LNCaP clone FGC (cell line): ENCODE measurements at regions not wholly inside any gene's neighbourhood (a gene's known extent, or its start where the extent isn't known, plus 50 kb on each side); places are given as distances from the start of the nearest gene placed in this dataset.

Source experiments
- DNase-seq: peaks from one replicate; pipeline ENCODE4 v3.0.0-alpha.2; 2011; ENCODE audit warnings: low read depth
- H3K4me3 ChIP-seq: 2 replicates; pipeline ENCODE4 v1.5.1; 2011; ENCODE audit warnings: mild to moderate bottlenecking, low read depth, low read length, control low read depth
- TF ChIP-seq, protein P1 (sequence below): IDR thresholded peaks from 2 replicates; pipeline ENCODE4 v1.5.1; 2012; ENCODE audit warnings: mild to moderate bottlenecking; ENCODE audit not compliant: control insufficient read depth, insufficient read depth; ENCODE audit errors: extremely low read depth

DNA sequence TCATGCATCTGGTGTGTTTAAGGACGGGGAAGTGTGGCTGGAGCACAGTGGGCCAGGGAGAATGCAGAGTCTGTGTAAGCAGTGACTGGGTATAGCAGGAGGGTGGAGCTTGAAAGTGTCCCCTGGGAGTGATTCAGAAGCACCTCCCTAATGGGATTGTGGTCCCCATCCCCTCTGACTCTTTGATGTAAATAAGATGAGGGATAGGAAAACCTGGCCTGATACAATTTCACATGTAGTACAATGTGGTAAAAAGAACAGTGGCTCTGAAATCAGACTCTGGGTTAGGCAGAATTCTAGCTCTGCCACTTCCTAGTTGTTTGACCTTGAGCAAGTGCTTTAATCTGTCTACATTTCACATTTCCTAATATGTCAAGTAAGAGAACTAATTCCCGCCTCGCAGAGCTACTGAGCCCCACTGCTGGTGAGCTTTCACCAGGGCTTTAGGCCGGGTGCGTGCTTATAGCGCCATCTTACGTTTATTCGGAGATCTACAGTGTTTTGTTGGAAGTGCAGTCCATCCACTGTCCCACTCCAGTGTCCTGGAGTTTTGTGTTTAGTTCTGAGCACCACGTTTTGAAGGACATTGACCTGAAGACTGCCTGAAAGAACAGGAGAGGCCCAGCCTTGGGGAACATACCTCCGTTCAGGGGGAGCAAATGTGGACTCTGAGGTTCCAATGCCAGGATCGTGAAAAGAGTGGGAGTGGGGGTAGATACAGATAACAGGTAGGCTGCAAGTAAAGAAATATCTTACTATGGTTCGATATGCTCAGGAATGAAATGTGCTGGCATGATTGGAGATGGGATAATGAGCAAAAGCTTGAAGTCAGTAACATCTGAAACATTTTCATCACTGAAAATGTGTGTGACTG, 51.2 kb upstream of the TESK1 start:
- no peak overlapping the region for H3K4me3 ChIP-seq
- DNase-seq: no peak
- TF ChIP-seq, protein P1, sequence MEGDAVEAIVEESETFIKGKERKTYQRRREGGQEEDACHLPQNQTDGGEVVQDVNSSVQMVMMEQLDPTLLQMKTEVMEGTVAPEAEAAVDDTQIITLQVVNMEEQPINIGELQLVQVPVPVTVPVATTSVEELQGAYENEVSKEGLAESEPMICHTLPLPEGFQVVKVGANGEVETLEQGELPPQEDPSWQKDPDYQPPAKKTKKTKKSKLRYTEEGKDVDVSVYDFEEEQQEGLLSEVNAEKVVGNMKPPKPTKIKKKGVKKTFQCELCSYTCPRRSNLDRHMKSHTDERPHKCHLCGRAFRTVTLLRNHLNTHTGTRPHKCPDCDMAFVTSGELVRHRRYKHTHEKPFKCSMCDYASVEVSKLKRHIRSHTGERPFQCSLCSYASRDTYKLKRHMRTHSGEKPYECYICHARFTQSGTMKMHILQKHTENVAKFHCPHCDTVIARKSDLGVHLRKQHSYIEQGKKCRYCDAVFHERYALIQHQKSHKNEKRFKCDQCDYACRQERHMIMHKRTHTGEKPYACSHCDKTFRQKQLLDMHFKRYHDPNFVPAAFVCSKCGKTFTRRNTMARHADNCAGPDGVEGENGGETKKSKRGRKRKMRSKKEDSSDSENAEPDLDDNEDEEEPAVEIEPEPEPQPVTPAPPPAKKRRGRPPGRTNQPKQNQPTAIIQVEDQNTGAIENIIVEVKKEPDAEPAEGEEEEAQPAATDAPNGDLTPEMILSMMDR: peak; percentile 74

DNA sequence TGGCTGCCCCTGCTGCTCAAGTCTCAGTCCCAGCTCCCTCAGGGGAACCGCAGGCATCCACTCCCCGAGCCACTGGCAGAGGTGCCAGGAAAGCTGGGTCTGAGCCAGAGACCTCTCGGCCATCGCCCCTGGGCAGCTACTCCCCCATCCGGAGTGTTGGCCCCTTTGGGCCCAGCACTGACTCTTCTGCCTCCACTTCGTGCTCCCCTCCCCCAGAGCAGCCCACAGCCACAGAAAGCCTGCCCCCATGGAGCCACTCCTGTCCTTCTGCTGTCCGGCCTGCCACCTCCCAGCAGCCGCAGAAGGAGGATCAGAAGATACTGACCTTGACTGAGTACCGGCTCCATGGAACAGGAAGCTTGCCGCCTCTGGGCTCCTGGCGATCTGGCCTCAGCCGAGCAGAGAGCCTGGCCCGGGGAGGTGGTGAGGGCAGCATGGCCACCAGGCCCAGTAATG, 49.8 kb upstream of the TESK1 start:
- TF ChIP-seq, protein P1: no peak
- H3K4me3 ChIP-seq: no peak overlapping the region
- no peak for DNase-seq
